DMS153 (cell line): ENCODE measurements at regions not wholly inside any gene's neighbourhood (a gene's known extent, or its start where the extent isn't known, plus 50 kb on each side); places are given as distances from the start of the nearest gene placed in this dataset.

ENCODE experiments used
- DNase-seq: peaks from one replicate; lab custom pipeline; 2025; lab: John Stamatoyannopoulos, UW

DNA sequence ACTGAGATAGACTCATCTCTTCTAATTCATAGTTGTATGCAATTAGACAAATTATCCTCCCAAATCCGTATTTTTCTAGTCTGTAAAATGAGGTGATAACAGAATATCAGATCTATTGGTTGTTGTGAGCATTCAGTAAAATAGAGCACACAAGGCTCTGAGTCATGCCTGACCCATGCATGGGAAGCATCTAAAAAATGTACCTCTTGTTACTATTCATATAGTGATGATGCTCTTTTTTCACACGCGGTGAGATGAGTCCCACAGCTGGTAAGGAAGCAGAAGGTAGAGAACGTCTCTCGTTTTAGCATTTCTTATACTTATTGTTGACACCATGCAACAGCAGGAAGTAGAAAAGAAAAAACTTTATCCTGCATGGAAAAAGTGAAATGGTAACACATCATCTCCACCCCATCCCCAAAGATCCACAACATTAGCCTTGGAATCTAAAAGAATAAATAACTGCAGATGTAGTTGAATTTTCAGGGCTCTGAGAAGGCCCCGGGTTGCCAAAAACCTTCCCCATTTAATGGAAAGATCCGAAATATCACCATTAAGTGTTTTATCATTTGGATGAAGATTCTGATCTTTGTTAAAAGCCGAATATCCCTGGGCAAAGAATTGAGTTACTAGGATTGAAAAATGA is 215.6 kb downstream of the TMEM114 start:
- DNase-seq: no peak

DNA sequence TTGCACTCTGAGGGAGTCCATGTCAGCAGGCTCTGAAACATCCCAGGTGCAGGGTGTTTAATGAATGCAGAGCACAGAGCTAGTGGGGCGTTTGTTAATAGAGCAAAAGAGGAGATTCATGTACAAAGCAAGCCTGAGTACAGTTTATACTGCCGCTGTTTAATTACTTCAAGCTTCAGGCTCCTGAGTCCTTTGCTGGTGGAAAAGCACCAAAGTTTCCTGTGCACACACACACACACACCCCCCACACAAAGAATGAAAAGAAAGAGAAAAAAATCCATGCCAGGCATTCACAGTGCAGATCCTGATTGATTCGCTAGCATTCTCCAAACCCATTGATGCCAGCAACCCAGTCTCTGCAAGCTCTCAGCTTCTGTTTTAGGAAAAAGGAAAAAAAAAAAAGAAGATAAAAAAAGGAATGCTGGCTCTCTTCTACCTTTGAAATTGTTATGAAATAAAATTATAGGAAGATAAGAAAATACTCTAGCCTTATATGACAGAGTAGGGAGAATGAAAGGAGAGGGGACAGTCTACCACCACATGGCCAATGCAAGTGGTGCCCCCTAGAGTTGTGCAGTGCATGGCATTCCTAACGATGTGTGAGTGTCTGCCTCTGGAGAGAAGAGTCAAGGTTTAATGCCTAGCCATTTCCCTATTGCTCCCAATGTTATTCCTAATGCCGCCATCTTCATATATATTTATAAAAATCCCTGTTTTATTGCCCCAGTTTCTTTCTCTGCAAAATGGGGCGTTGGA is 216.5 kb downstream of the TMEM114 start:
- no peak for DNase-seq

DNA sequence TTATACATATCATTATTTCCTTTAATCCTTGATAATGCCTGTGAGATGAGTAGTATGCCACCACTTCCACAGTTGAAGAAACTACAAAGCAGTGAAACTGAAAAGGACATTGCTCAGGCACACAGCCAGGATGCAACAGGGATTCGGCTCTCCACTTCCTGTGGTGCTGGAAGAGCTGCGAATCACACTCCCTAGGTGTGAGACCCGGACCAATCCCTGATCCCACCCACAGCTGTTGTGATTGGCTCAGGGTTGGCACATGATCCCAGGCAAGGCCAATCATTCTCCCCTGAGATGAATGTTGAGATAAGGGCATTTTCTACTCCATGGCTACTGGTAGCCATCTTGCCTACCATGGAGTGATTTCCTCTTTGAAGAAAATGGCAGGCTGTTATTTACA is 218.2 kb downstream of the TMEM114 start:
- no peak for DNase-seq

DNA sequence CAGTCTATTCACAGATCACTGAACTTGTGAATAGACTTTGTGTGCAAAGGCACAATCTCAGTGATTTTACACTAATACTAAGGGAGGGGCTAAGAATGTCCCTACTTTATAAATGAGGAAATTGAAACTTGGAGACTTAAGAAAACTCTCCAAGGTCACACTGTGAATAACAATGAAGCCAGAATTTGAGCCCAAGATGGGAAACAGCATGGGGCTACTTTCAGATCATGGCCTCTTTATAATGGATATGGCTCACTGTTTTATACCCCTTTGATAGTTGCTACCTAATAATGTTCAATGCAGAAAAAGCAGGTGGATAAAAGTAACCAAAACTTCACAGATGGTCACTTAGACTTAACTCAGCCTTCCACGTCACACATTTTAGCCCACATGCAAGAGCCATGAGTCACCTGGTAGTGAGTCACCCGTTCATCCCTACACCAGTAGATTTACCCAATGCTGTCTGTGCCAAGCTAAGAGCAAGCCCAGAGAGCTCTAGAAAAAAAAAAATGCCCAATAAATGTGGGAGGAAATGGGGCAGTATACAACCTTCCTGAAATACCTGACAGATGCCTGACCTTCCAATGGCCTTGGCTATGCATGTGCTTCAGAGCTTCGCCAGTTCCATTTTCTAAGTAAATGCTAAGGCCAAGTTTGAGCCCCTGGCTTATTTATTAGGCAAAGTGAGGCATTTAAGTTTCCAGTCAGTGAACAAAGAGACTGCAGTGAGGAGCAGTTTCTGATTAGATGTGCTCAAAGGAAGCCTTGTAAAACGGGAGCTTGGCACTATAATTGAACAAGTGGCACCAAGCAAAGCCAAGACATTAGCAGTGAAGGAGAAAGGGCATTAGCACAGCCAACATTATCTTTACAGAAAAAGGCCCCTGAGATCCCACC is 219.7 kb downstream of the TMEM114 start:
- DNase-seq: no peak

DNA sequence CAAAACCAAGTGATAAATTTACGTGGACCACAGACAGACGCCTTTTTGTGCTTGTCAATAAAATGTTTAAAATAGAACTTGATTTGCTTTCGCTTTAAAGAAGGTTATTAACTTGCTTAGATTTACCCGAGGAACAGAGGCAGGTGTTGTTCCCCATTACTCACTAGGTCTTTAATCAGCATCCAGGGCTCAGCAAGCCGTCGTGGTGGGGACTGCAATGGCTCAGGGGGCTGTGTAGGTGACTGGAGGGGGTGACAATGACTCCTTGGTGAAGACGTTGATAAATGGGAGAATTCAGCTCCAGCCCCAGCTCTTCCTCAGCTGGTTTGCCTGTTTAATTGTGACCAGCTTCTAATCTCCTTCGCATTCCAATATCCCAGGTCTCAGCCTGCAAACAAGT is 231.4 kb downstream of the TMEM114 start:
- DNase-seq: no peak

DNA sequence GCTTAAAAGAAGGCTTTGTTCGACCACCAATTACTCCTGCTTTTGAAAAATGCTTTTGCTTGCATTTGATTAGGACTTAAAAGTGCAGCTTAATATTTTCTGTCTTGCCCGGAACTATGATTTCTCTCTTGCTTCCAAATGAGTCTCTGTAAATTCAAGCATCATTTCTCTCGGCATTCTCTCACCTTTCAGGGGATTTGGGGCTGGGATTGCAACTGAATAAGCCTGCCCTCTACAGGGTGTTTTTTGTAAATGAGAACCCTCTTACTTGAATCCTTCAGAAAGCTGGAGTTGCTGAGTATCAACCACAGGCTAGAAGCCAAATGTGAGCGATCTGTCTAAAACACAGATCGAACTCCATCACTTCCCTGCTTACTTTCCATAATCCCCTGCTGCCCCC is 234.6 kb downstream of the TMEM114 start:
- peak; percentile 25 for DNase-seq

DNA sequence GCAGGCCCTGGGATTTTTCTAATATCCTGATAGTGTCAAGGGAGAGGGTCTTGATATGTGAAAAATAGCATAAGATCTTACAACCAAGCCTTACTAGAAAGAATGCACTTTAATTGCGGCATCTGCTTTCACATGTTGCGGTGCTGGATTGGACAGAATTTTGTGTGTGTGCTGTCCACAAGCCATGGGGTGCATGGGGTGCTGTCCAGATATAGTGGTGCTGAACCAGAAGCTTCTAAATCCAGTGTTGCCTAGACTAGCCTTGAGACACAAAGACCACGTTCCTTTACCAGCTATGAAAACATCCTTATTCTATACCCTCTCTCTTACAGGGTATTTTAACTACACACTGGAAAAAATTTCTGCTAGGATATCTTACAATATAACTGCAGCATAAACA is 244.0 kb downstream of the TMEM114 start:
- no peak for DNase-seq

DNA sequence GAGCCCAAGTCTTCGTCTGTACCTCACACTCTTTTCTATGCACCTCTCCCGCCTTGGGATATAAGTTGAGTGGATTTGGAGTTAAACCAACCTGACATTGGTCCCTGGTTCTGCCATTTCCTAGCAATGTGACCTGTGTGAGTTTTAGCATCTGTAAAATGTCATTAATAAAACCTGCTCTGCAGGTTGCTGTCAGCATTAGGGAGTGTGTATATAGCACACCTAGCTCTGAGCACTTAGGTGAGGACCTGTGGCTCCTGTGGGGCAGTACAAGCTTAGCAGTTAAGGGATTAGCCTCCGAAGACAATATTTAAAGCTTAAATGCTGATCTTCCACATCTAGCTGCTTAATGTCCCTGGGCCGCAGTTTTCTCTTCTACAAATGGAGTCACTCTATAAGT is 248.0 kb downstream of the TMEM114 start:
- peak; percentile 50 for DNase-seq

DNA sequence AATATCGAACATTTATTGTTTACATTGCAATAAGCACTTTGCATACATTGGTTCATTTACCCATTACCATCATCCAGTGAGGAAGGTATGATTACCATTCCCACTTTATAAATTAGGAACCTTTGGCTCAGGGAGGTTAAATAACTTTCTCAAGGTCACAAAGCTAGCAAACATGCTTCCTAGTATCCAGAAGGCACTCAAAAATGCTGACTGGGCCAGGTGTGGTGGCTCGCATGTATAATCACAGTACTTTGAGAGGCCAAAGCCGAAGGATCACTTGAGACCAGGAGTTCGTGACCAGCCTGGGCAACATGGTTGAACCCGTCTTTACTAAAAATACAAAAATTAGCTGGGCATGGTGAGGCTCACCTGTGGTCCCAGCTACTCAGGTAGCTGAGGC is 259.6 kb downstream of the TMEM114 start:
- no peak for DNase-seq

DNA sequence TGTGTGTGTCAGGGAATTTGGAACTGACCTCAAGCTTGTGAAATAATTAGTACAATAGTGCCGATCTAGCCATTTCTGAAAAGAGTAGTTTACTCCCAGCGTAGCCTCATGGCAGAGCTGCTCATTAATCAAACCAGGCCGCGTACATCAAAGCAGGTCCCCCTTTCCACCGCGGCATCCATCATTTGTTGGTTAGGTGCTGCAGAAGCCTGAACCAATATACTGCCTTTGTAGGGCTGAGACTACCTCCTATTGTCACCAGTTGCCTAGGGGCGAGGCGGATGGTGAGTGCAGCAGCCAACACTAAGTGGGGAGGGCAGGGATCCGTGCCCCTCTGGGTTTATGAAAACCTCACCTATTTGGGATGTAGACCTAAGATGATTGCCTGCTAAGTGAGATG is 264.1 kb downstream of the TMEM114 start:
- no peak for DNase-seq

DNA sequence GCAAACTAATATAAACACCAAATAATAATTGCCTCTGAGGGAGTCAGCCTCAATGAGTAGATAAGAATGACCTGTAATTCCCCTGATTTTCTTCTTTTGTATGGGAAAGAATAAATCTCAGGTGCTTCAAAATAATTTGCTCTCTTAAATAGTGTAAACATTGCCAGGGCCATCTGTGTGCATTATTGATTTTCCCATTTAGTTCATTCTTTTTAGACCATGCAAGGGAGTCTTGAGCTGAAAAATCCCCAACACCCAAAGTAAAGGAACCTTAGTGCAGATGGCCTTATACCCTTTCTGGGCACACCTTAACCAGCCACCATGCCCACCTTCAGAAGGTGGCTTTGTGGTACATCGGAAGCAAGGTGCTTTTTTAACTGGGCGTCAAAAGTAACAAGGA is 267.2 kb downstream of the TMEM114 start:
- peak; percentile 15 for DNase-seq

DNA sequence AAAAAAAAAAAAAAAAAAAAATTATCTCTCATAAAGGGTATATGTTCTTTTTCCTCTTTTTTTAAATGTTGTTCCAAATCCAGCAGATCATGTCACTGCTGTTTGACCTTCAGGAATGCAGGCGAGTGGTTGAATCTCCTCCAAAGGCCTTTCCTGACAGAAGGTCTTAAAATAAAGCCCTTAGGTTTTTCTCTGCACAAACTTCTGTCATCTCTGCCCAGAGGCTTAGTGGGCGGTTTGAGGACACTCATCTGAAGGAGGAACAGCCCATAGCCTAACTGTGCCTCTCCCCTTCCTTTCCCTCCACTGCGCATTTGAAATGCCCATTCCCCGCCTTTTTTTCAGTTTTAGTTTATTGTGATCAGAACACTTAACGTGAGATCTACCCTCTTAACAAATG is 270.2 kb downstream of the TMEM114 start:
- DNase-seq: no peak

DNA sequence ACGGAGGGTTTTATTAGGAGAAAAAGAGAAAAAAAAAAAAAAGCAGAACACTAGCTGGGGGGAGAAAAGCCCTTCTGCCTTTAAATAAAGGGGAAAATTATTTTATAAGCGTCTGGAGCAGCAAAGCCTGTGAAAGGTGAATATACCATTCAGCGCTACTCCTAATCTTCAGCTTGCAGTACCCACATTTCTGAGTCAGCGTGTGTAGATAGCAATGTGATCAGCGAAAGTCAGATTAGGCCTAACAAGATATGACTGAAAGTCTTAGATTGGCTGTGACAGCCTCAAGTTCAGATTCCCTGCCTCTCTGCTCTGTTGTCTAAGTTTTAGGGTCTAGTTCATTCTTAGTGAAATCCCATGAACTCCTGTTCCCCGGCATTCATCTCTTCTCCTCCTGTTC is 279.5 kb downstream of the TMEM114 start:
- no peak for DNase-seq

DNA sequence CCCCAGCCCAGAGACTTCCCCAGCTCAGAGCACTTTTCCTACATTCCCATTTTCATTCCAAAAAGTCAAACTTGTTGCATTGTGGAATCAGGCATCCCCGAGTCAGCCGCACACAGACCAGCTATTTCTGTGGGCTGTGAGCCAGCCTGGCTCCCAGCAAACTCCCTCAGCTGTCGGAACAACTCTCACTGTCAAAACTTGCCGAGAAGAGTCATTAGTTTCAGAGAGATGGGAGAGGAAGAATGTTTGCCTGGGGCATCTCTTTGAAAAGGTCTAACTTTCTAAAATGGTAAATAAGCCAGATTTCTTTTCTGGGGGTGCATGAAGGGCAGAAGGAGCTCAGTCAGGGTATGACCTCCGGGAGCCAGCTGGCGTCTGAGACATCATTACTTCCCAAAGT is 280.0 kb downstream of the TMEM114 start:
- no peak for DNase-seq

DNA sequence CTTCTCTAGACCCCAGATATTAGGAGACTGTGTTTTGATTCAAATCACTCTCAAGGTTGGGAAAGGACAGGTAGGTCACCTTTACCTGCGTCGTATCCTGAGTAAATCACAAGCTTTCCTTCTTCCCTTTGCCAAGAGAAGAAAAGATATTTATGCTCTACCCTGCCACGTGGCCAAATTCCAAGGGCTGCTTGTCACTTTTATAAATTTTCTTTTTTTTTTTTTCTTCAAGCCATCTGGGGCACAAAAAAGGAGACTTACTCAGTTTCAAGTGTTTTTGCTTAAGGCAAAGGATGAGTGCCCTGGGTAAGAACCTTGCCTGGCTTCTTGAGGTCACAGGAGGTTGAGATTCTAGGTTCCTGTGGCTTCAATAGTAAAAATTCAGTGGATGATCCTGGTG is 285.1 kb downstream of the TMEM114 start:
- DNase-seq: no peak

DNA sequence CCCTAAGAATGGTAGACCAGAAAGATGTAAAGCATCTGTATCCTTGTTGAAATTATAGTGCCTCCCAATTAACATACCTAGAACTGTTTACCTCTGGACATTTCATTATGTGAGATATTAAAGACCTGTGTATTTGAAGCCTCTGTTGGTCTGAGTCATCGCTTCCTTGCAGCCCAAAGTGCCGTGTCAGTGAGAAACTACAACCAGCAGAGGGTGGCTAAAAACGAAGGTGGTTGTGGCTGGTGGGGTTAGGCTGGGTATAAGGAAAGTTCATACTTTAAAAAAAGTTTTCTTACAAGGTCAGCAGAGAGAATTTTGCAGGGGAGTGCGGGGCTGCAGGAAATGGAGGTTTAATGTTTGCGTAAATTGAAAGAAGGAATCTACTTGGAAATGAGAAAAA is 290.7 kb downstream of the TMEM114 start:
- no peak for DNase-seq

DNA sequence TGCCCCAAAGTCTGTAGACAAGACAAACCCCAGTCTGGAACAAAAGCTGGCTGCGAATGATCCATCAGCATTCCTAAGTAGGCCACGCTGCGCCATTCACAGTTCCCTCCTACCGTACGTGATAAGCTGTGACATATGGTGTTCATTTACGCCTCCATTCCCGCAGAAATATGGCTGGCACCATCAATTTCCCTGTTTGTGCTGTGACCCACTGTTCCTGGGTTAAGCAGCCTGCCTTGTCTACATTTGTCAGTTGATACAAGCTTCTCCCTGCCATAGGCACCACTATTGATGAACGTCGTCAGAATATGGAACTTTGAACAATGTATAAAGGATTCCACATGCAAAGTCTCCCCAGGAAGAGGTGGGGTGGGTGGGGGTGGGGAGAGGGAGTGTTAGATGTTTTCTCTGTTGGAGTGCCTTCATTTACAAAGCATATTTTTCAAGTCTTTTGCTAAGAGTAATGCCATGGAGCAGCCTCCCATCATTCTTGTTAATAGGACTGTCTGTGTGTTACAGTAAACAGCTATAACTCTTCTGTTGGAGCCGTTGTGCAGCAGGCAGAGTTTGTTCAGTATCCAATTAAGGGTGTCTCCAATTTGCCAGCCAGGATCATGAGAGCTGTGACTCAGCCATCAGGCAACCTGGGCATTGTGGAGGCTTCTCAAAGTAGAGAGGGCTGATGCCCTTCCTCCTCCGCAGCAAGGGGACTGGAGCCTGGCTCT is 294.6 kb downstream of the TMEM114 start:
- DNase-seq: peak; percentile 82

DNA sequence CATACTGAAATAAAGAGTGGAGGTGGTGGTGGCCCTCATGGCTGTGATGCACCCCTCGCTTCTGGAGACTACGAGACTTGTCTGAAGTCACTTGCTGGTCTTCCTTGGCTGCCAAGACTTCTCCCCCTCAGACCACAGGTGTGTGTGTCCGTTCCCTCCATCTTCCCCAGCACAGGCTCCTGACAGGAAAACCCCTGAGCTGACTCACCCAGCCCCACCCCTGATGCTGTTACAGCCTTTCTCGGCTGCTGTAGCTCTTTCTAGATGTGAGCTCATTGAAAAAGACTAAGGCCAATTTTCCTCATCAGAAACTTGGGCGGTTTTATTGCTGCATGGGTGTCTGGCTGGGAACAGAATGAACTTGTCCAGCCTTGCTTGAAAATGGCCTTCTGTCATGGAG is 296.9 kb downstream of the TMEM114 start:
- DNase-seq: no peak

DNA sequence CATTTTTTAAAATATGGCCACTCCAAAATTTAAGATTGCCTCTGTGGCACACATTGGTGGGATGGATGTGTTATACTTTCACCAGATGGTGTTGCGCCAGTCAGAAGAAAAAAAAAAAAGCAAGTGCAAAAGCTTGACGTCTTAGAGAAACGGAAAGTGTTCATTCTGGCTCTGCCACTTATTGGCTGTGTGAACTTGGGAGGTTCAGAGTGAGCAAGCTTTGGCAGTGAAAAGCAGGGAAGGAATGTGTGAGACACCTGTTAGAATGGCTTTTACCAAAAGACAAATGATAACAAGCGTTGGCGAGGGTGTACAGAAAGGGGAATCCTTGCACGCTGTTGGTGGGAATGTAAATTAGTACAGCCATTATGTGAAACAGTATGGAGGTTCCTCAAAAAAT is 298.0 kb downstream of the TMEM114 start:
- no peak for DNase-seq

DNA sequence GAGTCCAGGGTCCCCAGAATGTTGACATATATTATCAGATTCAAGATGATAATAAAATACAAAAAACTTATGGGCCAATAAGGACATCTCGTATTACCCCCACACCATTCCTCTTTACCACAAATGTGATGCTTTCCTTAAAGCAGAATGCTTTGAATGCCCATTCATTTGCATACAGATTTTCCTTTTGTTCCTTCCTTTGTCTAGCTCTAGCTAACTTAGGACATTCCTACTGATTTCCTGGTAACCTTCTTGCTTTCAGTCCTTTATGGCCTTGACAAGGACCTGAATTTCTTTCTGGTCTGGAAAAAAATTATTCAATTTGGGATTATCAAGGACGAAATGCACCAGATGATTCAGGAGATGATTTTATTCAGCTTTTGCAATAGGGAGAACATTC is 304.0 kb downstream of the TMEM114 start:
- DNase-seq: no peak

DNA sequence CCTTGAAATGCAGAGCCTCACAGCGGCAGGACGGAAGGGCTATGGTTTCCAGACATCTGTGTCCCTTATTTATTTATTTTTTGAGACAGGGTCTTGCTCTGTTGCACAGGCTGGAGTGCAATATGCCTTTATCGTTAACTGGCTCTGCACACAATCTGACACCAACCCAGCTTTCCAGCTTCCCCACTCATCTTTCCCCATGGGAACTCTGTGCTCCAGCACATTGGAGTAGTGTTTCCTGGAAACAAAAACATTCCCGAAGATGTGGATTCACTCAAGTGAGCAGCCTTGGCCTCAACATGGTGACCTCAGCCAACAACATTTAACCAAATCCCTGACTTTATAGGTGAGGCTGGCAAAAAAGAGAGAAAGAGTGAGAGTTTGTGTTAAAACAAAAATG is 307.1 kb downstream of the TMEM114 start:
- DNase-seq: peak; percentile 22

DNA sequence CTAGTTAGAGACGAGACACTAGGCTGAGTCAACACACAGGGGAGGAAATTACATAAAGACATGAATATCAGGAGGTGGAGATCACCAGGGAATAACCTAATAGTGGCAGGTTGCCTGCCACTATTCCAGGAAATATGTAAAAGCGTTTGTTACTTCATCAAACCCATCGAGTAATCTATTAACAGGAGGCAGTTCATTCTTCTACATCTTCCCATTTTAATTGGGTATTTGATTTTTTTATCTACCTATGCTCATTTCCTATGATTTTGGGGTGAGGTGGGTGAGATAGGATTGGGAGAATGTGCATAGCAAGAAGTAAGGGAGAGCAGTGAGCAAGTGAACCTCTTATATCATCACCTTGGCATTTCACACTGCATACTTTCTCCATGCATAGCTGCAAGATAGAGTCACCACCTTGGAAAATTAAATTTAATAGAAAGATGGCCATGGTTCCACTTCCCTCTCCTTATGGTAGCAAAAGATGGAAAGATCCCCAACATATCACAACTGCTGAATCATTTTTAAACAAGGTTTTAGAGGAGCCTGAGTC is 312.2 kb downstream of the TMEM114 start:
- no peak for DNase-seq
